GM21576 (cell line): ENCODE measurements at regions not wholly inside any gene's neighbourhood (a gene's known extent, or its start where the extent isn't known, plus 50 kb on each side); places are given as distances from the start of the nearest gene placed in this dataset.
"Not testable (repeated sequence)": the region's sequence is repeated elsewhere in the genome, so short reads cannot be mapped to it uniquely, and the experiment has no call there.

Experiments used
- ATAC-seq: cut with Tn5 transposase; IDR thresholded peaks from one replicate; pipeline ENCODE4 v1.9.1; 2021; ENCODE audit warnings: mild to moderate bottlenecking, moderate library complexity; ENCODE audit not compliant: unreplicated experiment

- ATAC-seq: no peak
Measured at GRCh38 chr17:14581186-14581830, 280.4 kb downstream of the HS3ST3B1 start.

DNA sequence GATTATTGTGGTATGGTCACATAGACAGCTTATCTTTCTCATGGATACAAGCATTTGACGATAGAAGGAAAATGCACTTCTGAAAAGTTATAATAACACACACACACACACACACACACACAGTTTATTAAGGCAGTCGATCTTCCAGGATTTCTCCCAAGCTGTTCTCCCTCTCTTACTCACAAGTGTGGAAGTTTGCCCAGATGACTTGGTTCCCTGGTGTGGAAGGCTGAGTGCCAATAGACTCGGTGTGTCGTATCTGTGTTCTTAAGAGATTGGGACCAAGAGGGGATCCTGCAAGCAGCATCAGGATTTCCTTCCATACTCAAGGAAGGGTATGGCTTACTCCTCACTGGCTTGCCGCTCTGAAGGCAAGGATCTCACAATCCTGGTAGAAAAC lies 279.6 kb downstream of the HS3ST3B1 start:
- ATAC-seq: no peak

DNA sequence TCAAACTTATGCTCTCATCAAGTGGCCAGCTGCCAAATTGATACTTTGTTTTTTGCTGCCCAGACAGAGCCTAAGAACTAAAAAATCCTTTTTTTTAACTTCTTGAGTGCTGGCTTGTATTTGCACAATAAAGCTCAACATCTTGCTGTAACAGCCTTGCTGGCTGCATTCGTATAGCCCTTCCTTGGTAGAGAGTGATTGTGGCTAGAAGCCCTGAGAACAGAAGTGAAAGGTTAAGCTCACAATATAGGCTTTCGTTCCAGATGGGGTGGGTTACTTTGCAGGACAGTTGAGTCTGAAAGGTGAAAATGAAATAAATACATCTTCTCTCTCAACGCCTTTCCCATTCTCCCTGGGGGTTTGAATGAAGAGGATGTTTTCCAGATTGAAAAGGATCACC lies 278.8 kb downstream of the HS3ST3B1 start:
- no peak for ATAC-seq

DNA sequence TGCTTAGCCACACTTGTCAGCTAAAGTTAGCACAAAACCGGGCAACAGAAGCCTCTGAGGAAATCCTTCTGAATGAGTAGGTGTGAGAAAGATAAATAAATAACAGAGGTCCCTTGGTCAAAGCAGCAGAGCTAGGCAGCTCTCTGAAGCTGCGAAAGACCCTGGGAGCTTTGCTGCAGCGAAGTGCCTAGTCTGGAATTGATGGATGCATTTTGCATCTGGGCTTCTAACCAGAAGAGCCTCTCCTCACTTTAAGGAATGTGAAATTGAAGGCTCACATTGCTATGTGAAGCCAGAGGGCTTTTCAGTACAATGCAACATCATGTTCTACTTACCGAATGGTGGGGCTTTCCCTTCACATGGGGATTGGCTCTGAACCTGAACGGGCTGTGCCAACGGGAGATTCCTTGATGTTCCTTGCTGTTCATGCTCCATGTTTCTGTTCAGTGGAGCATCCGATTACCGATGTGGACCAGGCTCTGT lies 274.6 kb downstream of the HS3ST3B1 start:
- ATAC-seq: no peak

DNA sequence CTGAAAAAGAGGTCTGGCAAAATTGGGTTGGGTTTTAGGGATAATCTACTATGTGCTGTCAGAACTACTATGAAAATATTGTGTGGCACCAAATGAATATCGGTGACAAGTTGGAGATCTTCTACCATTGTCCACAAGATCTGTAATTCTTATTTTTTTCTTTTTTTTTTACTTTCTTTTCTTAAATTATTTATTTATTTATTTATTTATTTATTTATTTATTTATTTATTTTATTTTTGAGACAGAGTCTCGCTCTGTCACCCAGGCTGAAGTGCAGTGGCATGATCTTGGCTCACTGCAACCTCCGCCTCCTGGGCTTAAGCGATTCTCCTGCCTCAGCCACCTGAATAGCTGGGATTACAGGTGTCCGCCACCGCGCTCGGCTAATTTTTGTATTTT lies 259.4 kb downstream of the HS3ST3B1 start:
- ATAC-seq: not testable (repeated sequence)

DNA sequence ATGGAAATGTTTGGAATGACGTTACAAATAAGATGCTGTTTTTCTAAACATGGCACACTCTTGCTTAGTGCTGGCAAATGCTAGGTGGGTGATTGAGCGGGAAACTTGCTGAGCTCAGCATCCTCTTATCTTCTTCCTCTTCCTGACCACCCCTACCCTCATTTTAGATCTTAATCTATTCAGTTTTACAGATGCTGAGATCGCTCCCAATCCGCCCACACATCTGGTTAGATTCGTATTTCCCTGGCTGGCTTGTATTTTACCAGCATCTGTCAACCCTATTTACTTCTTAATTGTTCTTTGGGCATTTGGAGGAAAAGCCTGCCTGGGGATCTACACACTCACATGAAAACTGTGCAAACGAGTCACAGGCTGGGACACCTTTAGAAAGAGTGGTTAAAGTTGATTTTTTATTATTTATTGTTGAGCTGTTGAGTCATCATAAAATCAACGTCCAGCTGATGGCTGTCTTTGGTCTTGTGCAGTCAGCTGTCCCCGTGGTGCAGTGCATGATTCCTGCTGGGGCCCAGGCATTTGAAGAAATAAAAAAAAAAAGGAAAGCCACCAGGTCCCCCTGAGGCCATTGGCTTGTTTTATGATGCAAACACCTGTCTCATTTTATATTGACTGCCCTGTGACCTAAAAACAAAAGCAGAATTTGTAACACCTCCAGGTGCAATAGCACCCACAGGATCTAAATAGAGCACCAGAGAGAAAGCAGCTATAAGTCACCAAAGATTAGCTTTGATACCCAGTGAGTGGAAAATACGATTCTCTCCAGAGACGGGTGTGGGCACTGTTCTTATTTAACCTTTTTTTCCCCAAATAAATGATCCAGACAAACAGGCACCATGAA lies 258.6 kb downstream of the HS3ST3B1 start:
- ATAC-seq: no peak

DNA sequence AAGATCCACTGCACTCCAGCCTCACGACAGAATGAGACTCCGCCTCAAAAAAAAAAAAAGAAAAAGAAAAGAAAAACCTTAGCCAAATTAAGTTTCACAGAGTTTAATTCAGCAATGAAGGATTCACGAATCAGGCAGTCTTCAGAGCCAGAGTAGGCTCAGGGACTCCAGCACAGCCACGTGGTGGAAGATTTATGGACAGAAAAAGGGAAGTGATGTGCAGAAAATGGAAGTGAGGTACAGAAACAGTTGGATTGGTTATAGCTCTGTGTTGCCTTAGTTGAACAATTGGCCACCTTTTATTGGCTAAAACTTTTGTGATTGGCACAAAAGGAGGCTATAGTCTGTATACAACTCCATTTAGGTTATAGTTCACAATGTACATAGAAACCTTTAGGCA lies 256.6 kb downstream of the HS3ST3B1 start:
- ATAC-seq: no peak

- no peak for ATAC-seq
Measured at GRCh38 chr17:14553847-14554246, 253.0 kb downstream of the HS3ST3B1 start.

- no peak for ATAC-seq
Measured at GRCh38 chr17:14552306-14552705, 251.4 kb downstream of the HS3ST3B1 start.

DNA sequence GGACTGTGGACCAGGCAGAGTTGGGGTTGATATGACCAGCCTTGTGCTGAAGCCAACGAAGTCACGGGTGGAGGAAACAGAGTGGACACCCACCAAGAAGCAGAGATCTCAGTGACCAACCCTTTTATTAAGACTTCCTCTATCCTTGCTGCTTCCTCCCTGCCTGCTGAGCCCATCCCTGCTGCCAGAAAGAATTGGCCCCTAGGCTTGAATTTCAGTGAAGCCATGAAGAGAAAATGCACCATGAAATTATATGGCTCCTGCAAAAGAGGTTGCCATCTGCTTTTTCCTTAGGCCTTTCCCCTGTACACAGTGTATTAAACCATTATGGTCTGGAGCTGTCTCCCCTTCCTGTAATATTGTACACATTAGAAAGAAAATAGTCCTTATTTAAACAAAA lies 246.7 kb downstream of the HS3ST3B1 start:
- ATAC-seq: no peak

DNA sequence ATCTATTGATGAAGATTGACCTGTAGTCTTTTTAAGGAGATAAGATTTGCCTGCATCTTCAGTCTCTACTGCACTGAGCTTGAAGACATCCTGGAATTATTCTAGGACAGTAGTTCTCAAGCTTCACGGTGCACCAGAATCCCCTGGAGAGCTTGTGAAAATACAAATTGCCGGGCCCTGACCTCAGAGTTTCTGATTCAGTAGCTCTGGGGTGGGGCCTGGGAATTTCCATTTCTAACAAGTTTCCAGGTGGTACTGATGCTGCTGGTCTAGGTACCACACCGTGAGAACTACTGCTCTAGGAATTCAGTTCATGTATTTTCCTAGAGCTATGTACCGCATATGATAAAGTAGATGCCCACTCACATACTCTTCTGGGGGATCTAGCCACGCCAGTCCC lies 246.1 kb downstream of the HS3ST3B1 start:
- ATAC-seq: no peak

- ATAC-seq: no peak
Measured at GRCh38 chr17:14545156-14545906, 244.4 kb downstream of the HS3ST3B1 start.

GRCh38 chr17:14541714-14542113 lies 240.8 kb downstream of the HS3ST3B1 start:
- ATAC-seq: no peak

DNA sequence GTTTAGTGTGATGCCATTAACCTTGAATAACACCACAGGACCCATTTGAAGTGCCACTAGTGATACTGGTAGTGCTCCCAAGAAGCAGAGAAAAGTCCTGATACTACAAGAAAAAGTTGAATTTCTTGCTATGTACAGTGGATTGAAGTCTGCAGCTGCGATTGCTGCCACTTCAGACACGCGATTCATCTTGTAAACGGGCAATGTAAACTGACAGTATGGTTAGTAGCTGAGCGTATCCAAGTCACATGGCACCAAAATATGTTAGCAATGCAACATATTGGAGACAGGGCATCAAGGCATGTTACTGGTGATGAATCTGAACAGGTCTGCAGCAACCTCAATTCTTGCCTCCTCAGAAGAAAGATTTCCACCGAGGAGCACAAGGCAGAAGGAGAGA lies 238.9 kb downstream of the HS3ST3B1 start:
- ATAC-seq: no peak

GRCh38 chr17:14532242-14532641 lies 231.4 kb downstream of the HS3ST3B1 start:
- not testable (repeated sequence) for ATAC-seq

GRCh38 chr17:14525551-14526455 lies 224.9 kb downstream of the HS3ST3B1 start:
- ATAC-seq: no peak

GRCh38 chr17:14522795-14523387 lies 222.0 kb downstream of the HS3ST3B1 start:
- no peak for ATAC-seq

DNA sequence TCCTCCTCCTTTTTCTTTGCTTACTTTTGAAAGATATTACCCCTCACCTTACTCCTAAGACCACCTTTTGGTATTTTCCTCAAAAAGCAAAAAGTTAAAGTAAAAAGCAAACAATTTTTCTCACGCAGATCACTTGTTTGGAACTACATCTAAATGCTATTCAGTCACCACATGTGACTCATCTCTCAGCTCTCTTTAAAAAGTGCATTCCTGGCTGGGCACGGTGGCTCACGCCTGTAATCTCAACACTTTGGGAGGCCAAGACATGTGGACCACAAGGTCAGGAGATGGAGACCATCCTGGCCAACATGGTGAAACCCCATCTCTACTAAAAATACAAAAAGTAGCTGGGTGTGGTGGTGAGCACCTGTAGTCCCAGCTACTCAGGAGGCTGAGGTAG lies 218.0 kb downstream of the HS3ST3B1 start:
- not testable (repeated sequence) for ATAC-seq

DNA sequence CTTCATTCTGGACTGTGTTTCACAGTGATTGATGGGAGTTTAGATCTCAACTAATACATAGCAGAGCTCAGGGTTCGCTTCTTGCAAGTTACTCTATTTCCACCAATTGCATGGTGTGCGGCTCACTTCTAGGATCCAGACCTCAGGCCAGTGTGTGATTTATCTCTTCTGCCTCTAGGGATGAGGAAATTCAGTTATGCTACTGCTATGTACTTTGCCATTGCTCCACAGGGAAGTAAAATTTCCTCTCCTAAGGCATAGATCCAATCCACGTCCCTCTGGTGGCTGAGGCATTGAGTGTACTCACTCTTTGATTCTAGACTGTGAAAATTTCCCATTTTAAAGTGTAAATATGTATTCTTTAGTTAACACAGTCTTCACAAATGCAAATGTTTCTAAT lies 214.1 kb downstream of the HS3ST3B1 start:
- ATAC-seq: no peak

DNA sequence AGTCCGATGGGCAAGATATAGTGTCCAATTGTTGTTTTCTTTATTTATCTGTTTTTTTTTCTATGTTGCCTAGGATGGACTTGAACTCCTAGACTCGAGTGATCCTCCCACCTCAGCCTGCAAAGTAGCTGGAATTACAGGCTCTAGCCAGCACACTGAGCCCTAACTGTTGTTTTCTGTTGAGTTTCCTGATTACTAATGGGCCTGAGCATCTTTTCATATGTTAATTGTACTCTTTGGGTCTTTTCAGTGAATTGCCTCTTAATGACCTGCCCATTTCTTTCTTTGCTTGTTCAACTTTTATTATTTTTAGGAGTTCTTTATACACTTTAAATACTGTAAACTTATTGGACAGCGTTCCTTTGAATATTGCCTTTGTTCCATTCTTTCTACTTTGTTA lies 213.0 kb downstream of the HS3ST3B1 start:
- ATAC-seq: no peak
